ENCODE measurements at regions not wholly inside any gene's neighbourhood (a gene's known extent, or its start where the extent isn't known, plus 50 kb on each side); places are given as distances from the start of the nearest gene placed in this dataset.
A peak's percentile ranks its signal among the peaks of the same experiment; 100 is the strongest.

GRCh38 chr18:67789165-67789545, 272.6 kb upstream of the DSEL start:
- H3K4me1 Mint-ChIP-seq (ENCODE audit: low read depth) = no peaks in the 10 kb centered on the region
- ATAC-seq = no peak
- TF ChIP-seq CTCF (IDR thresholded peaks at IDR 0.05) = no peak
- ChIA-PET POLR2A (no interaction called here), CTCF (no interaction called here)
- no peaks in the 10 kb centered on the region for H3K27me3 Mint-ChIP-seq
- no peak overlapping the region for H3K4me3 Mint-ChIP-seq
- no peak for DNase-seq
- intact Hi-C loops (cut with micrococcal nuclease) = no loop called here
- no peaks in the 10 kb centered on the region for H3K36me3 Mint-ChIP-seq (ENCODE audit: low read depth)
- H3K27ac Mint-ChIP-seq = no peak overlapping the region
- no peaks in the 10 kb centered on the region for H3K9me3 Mint-ChIP-seq

- TF ChIP-seq CTCF (IDR thresholded peaks at IDR 0.05) = no peak
- Mint-ChIP-seq H3K4me1 (ENCODE audit: low read depth) (peaks cover under 1% of the 10 kb centered on the region), H3K9me3 (no peaks in the 10 kb centered on the region), H3K4me3 (no peak overlapping the region), H3K27me3 (no peaks in the 10 kb centered on the region), H3K27ac (no peak overlapping the region), H3K36me3 (ENCODE audit: low read depth) (no peaks in the 10 kb centered on the region)
- CTCF ChIA-PET = no interaction called here
- POLR2A ChIA-PET = no interaction called here
- DNase-seq (no peak), ATAC-seq (no peak)
- intact Hi-C loops (cut with micrococcal nuclease) = no loop called here
These were observed 272.0 kb upstream of the DSEL start for GRCh38 chr18:67788310-67789164.

- H3K9me3 Mint-ChIP-seq = no peaks in the 10 kb centered on the region
- intact Hi-C loops (cut with micrococcal nuclease) = no loop called here
- H3K27ac Mint-ChIP-seq = no peak overlapping the region
- no peak for TF ChIP-seq CTCF (IDR thresholded peaks at IDR 0.05)
- no peaks in the 10 kb centered on the region for H3K36me3 Mint-ChIP-seq (ENCODE audit: low read depth)
- ChIA-PET POLR2A (no interaction called here), CTCF (no interaction called here)
- H3K4me3 Mint-ChIP-seq = no peak overlapping the region
- peak; percentile 84 for ATAC-seq
- no peak for DNase-seq
- peaks cover 5% of the 10 kb centered on the region for H3K4me1 Mint-ChIP-seq (ENCODE audit: low read depth)
- no peaks in the 10 kb centered on the region for H3K27me3 Mint-ChIP-seq
These were observed 266.9 kb upstream of the DSEL start for GRCh38 chr18:67783196-67783946.

GRCh38 chr18:67778016-67778415, 261.5 kb upstream of the DSEL start:
- intact Hi-C loops (cut with micrococcal nuclease) = no loop called here
- ChIA-PET POLR2A (no interaction called here), CTCF (no interaction called here)
- Mint-ChIP-seq H3K36me3 (ENCODE audit: low read depth) (no peaks in the 10 kb centered on the region), H3K9me3 (no peaks in the 10 kb centered on the region), H3K4me3 (no peak overlapping the region), H3K27ac (no peak overlapping the region), H3K4me1 (ENCODE audit: low read depth) (no peaks in the 10 kb centered on the region), H3K27me3 (no peaks in the 10 kb centered on the region)
- ATAC-seq (no peak), DNase-seq (no peak)
- TF ChIP-seq CTCF (IDR thresholded peaks at IDR 0.05) = no peak

- Mint-ChIP-seq H3K4me3 (no peak overlapping the region), H3K27me3 (no peaks in the 10 kb centered on the region), H3K36me3 (ENCODE audit: low read depth) (no peaks in the 10 kb centered on the region), H3K27ac (no peak overlapping the region), H3K4me1 (ENCODE audit: low read depth) (no peaks in the 10 kb centered on the region), H3K9me3 (no peaks in the 10 kb centered on the region)
- TF ChIP-seq CTCF (IDR thresholded peaks at IDR 0.05) = no peak
- ChIA-PET POLR2A (interaction anchor here (0.6 kb wide), 1 partner anchor 174 kb away, joined by 3 read pairs; no protein-coding TSS in a partner anchor), CTCF (no interaction called here)
- intact Hi-C loops (cut with micrococcal nuclease) = no loop called here
- no peak for DNase-seq
- no peak for ATAC-seq
These were observed 260.4 kb upstream of the DSEL start for GRCh38 chr18:67776929-67777328.

Data from activated CD8-positive, alpha-beta T cell treated with anti-CD3 and anti-CD28 coated beads for 36 hours (primary cell).